Astrocyte (in vitro differentiated cells and primary cell): ENCODE measurements at regions not wholly inside any gene's neighbourhood (a gene's known extent, or its start where the extent isn't known, plus 50 kb on each side); places are given as distances from the start of the nearest gene placed in this dataset.

Experiments
- DNase-seq: peaks from one replicate; pipeline ENCODE4 v3.0.0-alpha.2; 2010; ENCODE audit warnings: low read depth
- FAIRE-seq: peaks from 2 replicates; lab custom pipeline; 2011; peaks lifted over from hg19 to GRCh38; lab: Jason Lieb, UNC
- H2AFZ ChIP-seq: 2 replicates; pipeline ENCODE4 v1.6.0; 2012; ENCODE audit warnings: low read depth, low read length, inconsistent platforms
- H3K27ac ChIP-seq: 2 replicates; pipeline ENCODE4 v1.5.1; 2011; ENCODE audit warnings: low read depth, low read length, inconsistent platforms
- H3K27me3 ChIP-seq: 2 replicates; pipeline ENCODE4 v1.6.0; 2011; ENCODE audit warnings: low read length, inconsistent platforms; ENCODE audit not compliant: insufficient read depth
- H3K36me3 ChIP-seq: 2 replicates; pipeline ENCODE4 v1.5.1; 2011; ENCODE audit warnings: low read length, inconsistent platforms; ENCODE audit not compliant: insufficient read depth
- H3K4me1 ChIP-seq: 2 replicates; pipeline ENCODE4 v1.5.1; 2011; ENCODE audit warnings: low read length, inconsistent platforms; ENCODE audit not compliant: insufficient read depth
- H3K4me2 ChIP-seq: 2 replicates; pipeline ENCODE4 v1.6.0; 2012; ENCODE audit warnings: low read length, inconsistent platforms
- H3K4me3 ChIP-seq: 2 replicates; pipeline ENCODE4 v1.5.1; 2011; ENCODE audit warnings: low read depth, mild to moderate bottlenecking, low read length, inconsistent platforms; ENCODE audit not compliant: insufficient read depth
- H3K79me2 ChIP-seq: 2 replicates; pipeline ENCODE4 v1.6.0; 2012; ENCODE audit warnings: mild to moderate bottlenecking, low read length, inconsistent platforms; ENCODE audit not compliant: insufficient read depth
- H3K9ac ChIP-seq: 2 replicates; pipeline ENCODE4 v1.6.0; 2012; ENCODE audit warnings: mild to moderate bottlenecking, low read length, inconsistent platforms
- H3K9me3 ChIP-seq: 2 replicates; pipeline ENCODE4 v1.5.1; 2012; ENCODE audit warnings: low read depth, mild to moderate bottlenecking, low read length, inconsistent platforms; ENCODE audit not compliant: insufficient read depth
- H4K20me1 ChIP-seq: 2 replicates; pipeline ENCODE4 v1.6.0; 2012; ENCODE audit warnings: low read length, inconsistent platforms; ENCODE audit not compliant: insufficient read depth
- H3K27ac Mint-ChIP-seq: one replicate; pipeline ENCODE4 v1.8.0; 2021; ENCODE audit warnings: mild to moderate bottlenecking, mixed read lengths; ENCODE audit not compliant: unreplicated experiment
- H3K27me3 Mint-ChIP-seq: one replicate; pipeline ENCODE4 v1.8.0; 2021; ENCODE audit warnings: low read depth, mixed read lengths; ENCODE audit not compliant: unreplicated experiment
- H3K36me3 Mint-ChIP-seq: one replicate; pipeline ENCODE4 v1.8.0; 2021; ENCODE audit warnings: low read depth, mixed read lengths; ENCODE audit not compliant: unreplicated experiment
- H3K4me1 Mint-ChIP-seq: one replicate; pipeline ENCODE4 v1.8.0; 2021; ENCODE audit warnings: low read depth, mixed read lengths; ENCODE audit not compliant: unreplicated experiment
- H3K4me3 Mint-ChIP-seq: one replicate; pipeline ENCODE4 v1.8.0; 2021; ENCODE audit warnings: mild to moderate bottlenecking, moderate library complexity, mixed read lengths; ENCODE audit not compliant: unreplicated experiment
- H3K9me3 Mint-ChIP-seq: one replicate; pipeline ENCODE4 v1.8.0; 2021; ENCODE audit warnings: mild to moderate bottlenecking, mixed read lengths; ENCODE audit not compliant: unreplicated experiment
- CTCF ChIP-seq: IDR thresholded peaks from 2 replicates; pipeline ENCODE4 v1.5.1; 2011; ENCODE audit warnings: low read depth, mild to moderate bottlenecking, inconsistent platforms, low read length, moderate library complexity; ENCODE audit not compliant: insufficient read depth
- EZH2 ChIP-seq: IDR thresholded peaks from 2 replicates; pipeline ENCODE4 v1.6.1; 2012; ENCODE audit warnings: mild to moderate bottlenecking, low read length, inconsistent platforms; ENCODE audit not compliant: insufficient read depth

- H3K4me2 ChIP-seq: peak overlapping the region; percentile 15
- Mint-ChIP-seq H3K27me3 (no peaks in the 10 kb centered on the region), H3K9me3 (peaks cover 13% of the 10 kb centered on the region), H3K4me3 (no peak overlapping the region), H3K36me3 (no peaks in the 10 kb centered on the region), H3K4me1 (peaks cover 10% of the 10 kb centered on the region), H3K27ac (no peak overlapping the region)
- H3K27ac ChIP-seq: peak overlapping the region; percentile 1
- H3K4me1 ChIP-seq: no peaks in the 10 kb centered on the region
- FAIRE-seq (peak; percentile 85), DNase-seq (peak; percentile 65)
- no peak for TF ChIP-seq CTCF
- TF ChIP-seq EZH2: no peak
- H3K79me2 ChIP-seq: no peaks in the 10 kb centered on the region
- no peak overlapping the region for H3K4me3 ChIP-seq
- no peaks in the 10 kb centered on the region for H4K20me1 ChIP-seq
- H3K9me3 ChIP-seq: no peaks in the 10 kb centered on the region
- no peaks in the 10 kb centered on the region for H3K36me3 ChIP-seq
- H2AFZ ChIP-seq: no peak overlapping the region
- no peak overlapping the region for H3K9ac ChIP-seq
- H3K27me3 ChIP-seq: no peaks in the 10 kb centered on the region
These were observed 282.3 kb upstream of the NECTIN3 start for GRCh38 chr3:110789315-110789714.

DNA sequence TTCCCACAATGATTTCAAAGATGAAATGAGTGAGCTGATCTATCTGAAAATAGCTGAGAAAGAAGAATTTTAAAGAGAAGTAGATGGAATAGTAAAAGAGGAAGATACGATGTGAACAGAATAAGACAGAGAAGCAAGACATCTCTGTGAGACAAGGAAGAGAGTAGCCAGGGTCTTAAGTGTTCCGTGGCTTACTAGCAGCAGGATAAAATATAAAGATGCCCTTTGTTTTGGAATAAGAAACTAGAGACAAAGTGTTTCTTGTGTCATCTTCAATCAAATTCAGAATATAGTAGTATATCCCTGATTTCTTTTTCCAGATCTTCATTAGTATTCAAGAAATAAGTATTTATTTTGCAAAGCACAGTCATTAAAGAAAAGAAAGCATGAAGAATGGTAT is 281.0 kb upstream of the NECTIN3 start:
- Mint-ChIP-seq H3K27ac (no peak overlapping the region), H3K9me3 (peaks cover 7% of the 10 kb centered on the region), H3K27me3 (no peaks in the 10 kb centered on the region), H3K36me3 (no peaks in the 10 kb centered on the region), H3K4me3 (no peak overlapping the region), H3K4me1 (peaks cover 10% of the 10 kb centered on the region)
- no peak for FAIRE-seq
- TF ChIP-seq EZH2: no peak
- TF ChIP-seq CTCF: no peak
- H3K4me1 ChIP-seq: no peaks in the 10 kb centered on the region
- no peaks in the 10 kb centered on the region for H3K27me3 ChIP-seq
- H3K4me3 ChIP-seq: no peak overlapping the region
- no peak overlapping the region for H2AFZ ChIP-seq
- no peaks in the 10 kb centered on the region for H4K20me1 ChIP-seq
- no peaks in the 10 kb centered on the region for H3K36me3 ChIP-seq
- H3K9ac ChIP-seq: no peak overlapping the region
- DNase-seq: no peak
- no peak overlapping the region for H3K4me2 ChIP-seq
- no peaks in the 10 kb centered on the region for H3K9me3 ChIP-seq
- no peaks in the 10 kb centered on the region for H3K79me2 ChIP-seq
- no peak overlapping the region for H3K27ac ChIP-seq

DNA sequence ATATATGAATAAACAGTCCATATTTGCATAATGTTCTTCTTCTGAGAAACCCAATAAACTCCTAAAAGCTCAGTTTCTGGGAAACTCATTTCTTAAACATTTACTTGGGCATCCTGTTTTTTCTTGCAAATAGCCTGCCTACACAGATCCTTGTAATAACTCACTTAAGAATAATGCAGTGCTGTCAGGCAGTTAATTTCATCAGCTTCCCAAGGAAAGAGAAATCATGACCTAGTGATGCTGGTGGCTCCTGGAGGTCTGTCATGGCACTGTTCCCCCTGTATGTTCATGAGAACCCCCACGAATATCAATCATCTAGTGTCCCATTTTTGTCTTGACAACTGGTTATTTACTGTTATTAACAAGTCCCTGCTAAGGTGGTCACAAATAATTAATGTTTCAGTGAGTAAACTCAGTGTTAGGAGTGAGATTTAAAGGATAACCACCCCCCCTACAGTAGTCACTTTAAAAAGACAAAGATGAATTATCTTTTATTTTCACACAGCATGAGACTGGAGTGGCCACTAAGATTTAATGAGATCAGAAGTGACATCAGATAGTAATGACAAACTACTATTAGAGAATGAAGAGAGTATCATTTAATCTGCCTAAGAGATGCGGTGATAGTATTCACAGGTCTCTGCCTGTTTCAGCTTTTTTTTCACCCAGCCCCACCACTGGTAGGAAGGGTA is 279.5 kb upstream of the NECTIN3 start:
- H3K36me3 Mint-ChIP-seq: no peaks in the 10 kb centered on the region
- Histone ChIP-seq H3K27me3 (no peaks in the 10 kb centered on the region), H3K9me3 (no peaks in the 10 kb centered on the region), H3K4me2 (no peak overlapping the region), H2AFZ (no peak overlapping the region), H3K4me1 (no peaks in the 10 kb centered on the region), H4K20me1 (no peaks in the 10 kb centered on the region), H3K36me3 (no peaks in the 10 kb centered on the region), H3K79me2 (no peaks in the 10 kb centered on the region), H3K4me3 (no peak overlapping the region), H3K27ac (no peak overlapping the region), H3K9ac (no peak overlapping the region)
- peak; percentile 47 for FAIRE-seq
- DNase-seq: no peak
- no peak overlapping the region for H3K4me3 Mint-ChIP-seq
- no peak overlapping the region for H3K27ac Mint-ChIP-seq
- H3K9me3 Mint-ChIP-seq: peaks cover 1% of the 10 kb centered on the region
- peaks cover 10% of the 10 kb centered on the region for H3K4me1 Mint-ChIP-seq
- H3K27me3 Mint-ChIP-seq: no peaks in the 10 kb centered on the region
- TF ChIP-seq EZH2 (no peak), CTCF (no peak)
